Smooth muscle cell (in vitro differentiated cells): ENCODE measurements at regions not wholly inside any gene's neighbourhood (a gene's known extent, or its start where the extent isn't known, plus 50 kb on each side); places are given as distances from the start of the nearest gene placed in this dataset.

Source experiments
- DNase-seq: peaks from one replicate; lab custom pipeline; 2025; ENCODE audit not compliant: unreplicated experiment; lab: John Stamatoyannopoulos, UW
- H2AFZ ChIP-seq: fragments of 200-600 bp; sonication (generic); 2 replicates; pipeline ENCODE4 v1.6.0; 2016; ENCODE audit warnings: antibody characterized with exemption, low read depth, mild to moderate bottlenecking
- H3F3A ChIP-seq: fragments of 200-600 bp; sonication (generic); 2 replicates; pipeline ENCODE4 v1.6.0; 2017; ENCODE audit warnings: antibody characterized with exemption, low read depth
- H3K27ac ChIP-seq: fragments of 200-600 bp; sonication (generic); 2 replicates; pipeline ENCODE4 v1.5.1; 2016; ENCODE audit warnings: low read depth, mild to moderate bottlenecking
- H3K27me3 ChIP-seq: fragments of 200-600 bp; sonication (generic); 2 replicates; pipeline ENCODE4 v1.6.1; 2016; ENCODE audit warnings: low read depth, mild to moderate bottlenecking
- H3K36me3 ChIP-seq: fragments of 200-600 bp; sonication (generic); 2 replicates; pipeline ENCODE4 v1.5.1; 2016; ENCODE audit warnings: low read depth
- H3K4me1 ChIP-seq: fragments of 200-600 bp; sonication (generic); 2 replicates; pipeline ENCODE4 v1.5.1; 2016; ENCODE audit warnings: low read depth
- H3K4me2 ChIP-seq: fragments of 200-600 bp; sonication (generic); 2 replicates; pipeline ENCODE4 v1.6.0; 2016; ENCODE audit warnings: mild to moderate bottlenecking
- H3K4me3 ChIP-seq: fragments of 200-600 bp; sonication (generic); 2 replicates; pipeline ENCODE4 v1.5.1; 2016; ENCODE audit warnings: mild to moderate bottlenecking
- H3K79me2 ChIP-seq: fragments of 200-600 bp; sonication (generic); 2 replicates; pipeline ENCODE4 v1.6.0; 2016; ENCODE audit warnings: low read depth, mild to moderate bottlenecking
- H3K9ac ChIP-seq: fragments of 200-600 bp; sonication (generic); 2 replicates; pipeline ENCODE4 v1.6.0; 2016; ENCODE audit warnings: low read depth
- H3K9me3 ChIP-seq: fragments of 200-600 bp; sonication (generic); replicated peaks from 2 replicates; pipeline ENCODE4 v1.5.1; 2016; ENCODE audit warnings: low read depth
- H4K20me1 ChIP-seq: fragments of 200-600 bp; sonication (generic); 2 replicates; pipeline ENCODE4 v1.6.0; 2016; ENCODE audit warnings: low read depth
- WGBS: methylation state at CpG from one replicate; pipeline ENCODE4 v1.1.7; 2016; ENCODE audit warnings: low lambda C conversion rate; 5-methylcytosine and 5-hydroxymethylcytosine counted together
- TF ChIP-seq, protein P1 (sequence below): fragments of 200-600 bp; sonication (generic); IDR thresholded peaks from 2 replicates; pipeline ENCODE4 v1.5.1; 2017; ENCODE audit warnings: borderline replicate concordance, mild to moderate bottlenecking, antibody characterized with exemption; ENCODE audit not compliant: insufficient read depth, poor library complexity, severe bottlenecking

DNA sequence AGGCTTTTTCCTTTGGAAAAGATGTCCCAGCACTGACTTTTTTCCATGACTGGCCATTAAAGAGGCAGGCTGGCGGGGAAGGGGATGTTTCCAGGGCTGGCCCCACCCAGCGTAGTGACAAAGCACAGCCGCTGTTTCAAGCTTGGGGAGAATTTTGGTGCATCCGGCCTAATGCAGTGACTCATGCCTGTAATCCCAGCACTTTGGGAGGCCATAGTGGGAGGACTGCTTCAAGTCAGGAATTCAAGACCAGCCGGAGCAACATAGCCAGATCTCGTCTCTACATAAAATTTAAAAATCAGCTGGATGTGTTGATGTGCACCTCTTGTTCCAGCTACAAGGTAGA lies 78.0 kb upstream of the SH3BP4 start:
- DNase-seq: peak; percentile 25
- 11% methylated on average over 6 of the region's 6 CpGs for WGBS

DNA sequence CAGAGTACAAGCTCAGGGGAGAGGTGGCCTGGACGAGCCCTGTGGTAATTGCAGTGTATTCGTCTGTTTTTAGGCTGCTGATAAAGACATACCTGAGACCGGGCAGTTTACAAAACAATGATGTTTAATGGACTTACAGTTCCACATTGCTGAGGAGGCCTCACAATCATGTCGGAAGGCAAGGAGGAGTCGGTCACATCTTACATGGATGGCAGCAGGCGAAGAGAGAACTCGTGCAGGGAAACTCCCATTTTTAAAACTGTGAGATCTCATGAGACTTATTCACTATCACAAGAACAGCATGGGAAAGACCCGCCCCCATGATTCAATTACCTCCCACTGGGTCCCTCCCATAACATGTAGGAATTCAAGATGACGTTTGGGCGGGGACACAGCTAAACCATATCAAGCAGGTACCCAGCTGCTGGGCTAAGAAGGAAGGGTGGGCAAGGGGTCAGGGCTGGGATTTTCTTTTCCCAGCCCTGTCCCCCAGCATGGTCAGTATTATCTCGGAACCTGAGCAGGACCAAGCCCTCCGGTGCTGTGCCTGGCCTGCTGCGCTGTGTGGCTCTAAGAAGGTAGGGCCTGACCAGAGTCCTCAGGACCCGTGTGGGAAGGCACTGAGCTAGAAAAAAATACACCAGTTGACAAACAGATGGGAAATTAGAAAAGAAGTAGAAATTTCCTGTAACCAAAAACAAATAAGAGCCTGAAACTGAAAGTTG lies 78.6 kb upstream of the SH3BP4 start:
- TF ChIP-seq, protein P1, sequence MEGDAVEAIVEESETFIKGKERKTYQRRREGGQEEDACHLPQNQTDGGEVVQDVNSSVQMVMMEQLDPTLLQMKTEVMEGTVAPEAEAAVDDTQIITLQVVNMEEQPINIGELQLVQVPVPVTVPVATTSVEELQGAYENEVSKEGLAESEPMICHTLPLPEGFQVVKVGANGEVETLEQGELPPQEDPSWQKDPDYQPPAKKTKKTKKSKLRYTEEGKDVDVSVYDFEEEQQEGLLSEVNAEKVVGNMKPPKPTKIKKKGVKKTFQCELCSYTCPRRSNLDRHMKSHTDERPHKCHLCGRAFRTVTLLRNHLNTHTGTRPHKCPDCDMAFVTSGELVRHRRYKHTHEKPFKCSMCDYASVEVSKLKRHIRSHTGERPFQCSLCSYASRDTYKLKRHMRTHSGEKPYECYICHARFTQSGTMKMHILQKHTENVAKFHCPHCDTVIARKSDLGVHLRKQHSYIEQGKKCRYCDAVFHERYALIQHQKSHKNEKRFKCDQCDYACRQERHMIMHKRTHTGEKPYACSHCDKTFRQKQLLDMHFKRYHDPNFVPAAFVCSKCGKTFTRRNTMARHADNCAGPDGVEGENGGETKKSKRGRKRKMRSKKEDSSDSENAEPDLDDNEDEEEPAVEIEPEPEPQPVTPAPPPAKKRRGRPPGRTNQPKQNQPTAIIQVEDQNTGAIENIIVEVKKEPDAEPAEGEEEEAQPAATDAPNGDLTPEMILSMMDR: no peak
- Histone ChIP-seq H3K27ac (peak overlapping the region; percentile 89), H4K20me1 (no peaks in the 10 kb centered on the region), H2AFZ (no peak overlapping the region), H3F3A (no peaks in the 10 kb centered on the region), H3K9ac (peak overlapping the region; percentile 49), H3K36me3 (no peaks in the 10 kb centered on the region), H3K9me3 (no peaks in the 10 kb centered on the region), H3K79me2 (no peaks in the 10 kb centered on the region), H3K4me3 (no peak overlapping the region), H3K4me2 (no peak overlapping the region), H3K27me3 (no peaks in the 10 kb centered on the region), H3K4me1 (no peaks in the 10 kb centered on the region)
- 84% methylated on average over 14 of the region's 14 CpGs for WGBS
- no peak for DNase-seq

More for the DNA sequence above, 78.0 kb upstream of the SH3BP4 start:
- peak overlapping the region; percentile 32 for H3K4me2 ChIP-seq
- H3K9me3 ChIP-seq: no peaks in the 10 kb centered on the region
- H3K9ac ChIP-seq: peak overlapping the region; percentile 49
- H3K4me1 ChIP-seq: no peaks in the 10 kb centered on the region
- H3K4me3 ChIP-seq: no peak overlapping the region
- H3K79me2 ChIP-seq: no peaks in the 10 kb centered on the region
- no peaks in the 10 kb centered on the region for H3K36me3 ChIP-seq
- H3K27ac ChIP-seq: peak overlapping the region; percentile 89
- no peaks in the 10 kb centered on the region for H3F3A ChIP-seq
- TF ChIP-seq, protein P1: no peak
- H3K27me3 ChIP-seq: no peaks in the 10 kb centered on the region
- H2AFZ ChIP-seq: no peak overlapping the region
- no peaks in the 10 kb centered on the region for H4K20me1 ChIP-seq

DNA sequence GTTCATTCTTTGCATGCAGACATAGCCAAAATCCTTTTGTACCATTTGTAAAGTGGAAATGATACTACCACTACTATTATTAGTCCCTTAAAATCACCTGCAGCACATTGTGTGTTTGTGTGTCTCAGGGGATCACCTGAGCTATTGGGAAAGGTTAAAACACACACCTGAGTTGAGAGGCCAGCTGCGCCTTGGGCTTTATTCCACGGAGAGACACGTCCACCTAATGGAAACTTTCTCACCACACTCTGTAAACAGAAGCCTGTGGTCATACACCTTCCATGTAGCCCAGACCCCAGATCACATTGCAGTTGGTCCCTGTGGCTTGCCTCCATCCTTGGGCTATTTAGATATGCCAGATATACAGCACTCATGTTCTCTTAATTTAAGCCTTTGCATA lies 81.8 kb upstream of the SH3BP4 start:
- TF ChIP-seq, protein P1: no peak

DNA sequence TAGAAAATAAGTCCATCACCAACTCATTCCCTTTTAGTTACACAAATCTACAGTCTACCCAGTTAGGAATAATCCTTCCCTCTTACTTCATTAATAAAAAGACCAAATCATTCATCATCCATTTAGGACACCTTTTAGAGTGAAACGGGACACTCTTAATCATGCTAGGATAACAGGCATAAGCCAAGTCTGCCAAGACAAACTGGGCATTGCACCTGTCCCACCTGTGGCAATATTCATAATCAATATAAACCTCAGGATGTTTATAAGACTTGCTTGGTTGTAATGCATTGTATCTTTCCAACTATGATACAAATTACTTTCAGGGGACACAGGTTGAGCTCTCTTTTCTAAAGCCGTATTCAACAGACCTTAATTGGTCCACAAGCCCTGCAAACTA lies 82.7 kb upstream of the SH3BP4 start:
- H3K79me2 ChIP-seq: no peaks in the 10 kb centered on the region
- TF ChIP-seq, protein P1: no peak
- H2AFZ ChIP-seq: no peak overlapping the region
- no peak overlapping the region for H3K4me2 ChIP-seq
- no peak overlapping the region for H3K27ac ChIP-seq
- WGBS: 44% methylated on average over 2 of the region's 2 CpGs
- no peaks in the 10 kb centered on the region for H3K36me3 ChIP-seq
- no peaks in the 10 kb centered on the region for H3K4me1 ChIP-seq
- H4K20me1 ChIP-seq: no peaks in the 10 kb centered on the region
- H3K27me3 ChIP-seq: no peaks in the 10 kb centered on the region
- DNase-seq: no peak
- H3K9me3 ChIP-seq: no peaks in the 10 kb centered on the region
- no peak overlapping the region for H3K4me3 ChIP-seq
- H3F3A ChIP-seq: no peaks in the 10 kb centered on the region
- H3K9ac ChIP-seq: no peak overlapping the region

More for the DNA sequence above, 81.8 kb upstream of the SH3BP4 start:
- Histone ChIP-seq H3K4me1 (no peaks in the 10 kb centered on the region), H3K27ac (no peak overlapping the region), H3K27me3 (no peaks in the 10 kb centered on the region), H4K20me1 (no peaks in the 10 kb centered on the region), H3F3A (no peaks in the 10 kb centered on the region), H3K4me3 (no peak overlapping the region), H3K9ac (no peak overlapping the region), H3K36me3 (no peaks in the 10 kb centered on the region), H3K9me3 (no peaks in the 10 kb centered on the region), H2AFZ (no peak overlapping the region), H3K4me2 (no peak overlapping the region), H3K79me2 (no peaks in the 10 kb centered on the region)
- 85% methylated on average over 3 of the region's 3 CpGs for WGBS
- no peak for DNase-seq
